ENCODE measurements at regions not wholly inside any gene's neighbourhood (a gene's known extent, or its start where the extent isn't known, plus 50 kb on each side); places are given as distances from the start of the nearest gene placed in this dataset.

GRCh38 chr10:120960725-120961124, 109.6 kb downstream of the WDR11 start:
- H3K4me1 Mint-ChIP-seq = peaks cover 24% of the 10 kb centered on the region
- TF ChIP-seq, protein P1, sequence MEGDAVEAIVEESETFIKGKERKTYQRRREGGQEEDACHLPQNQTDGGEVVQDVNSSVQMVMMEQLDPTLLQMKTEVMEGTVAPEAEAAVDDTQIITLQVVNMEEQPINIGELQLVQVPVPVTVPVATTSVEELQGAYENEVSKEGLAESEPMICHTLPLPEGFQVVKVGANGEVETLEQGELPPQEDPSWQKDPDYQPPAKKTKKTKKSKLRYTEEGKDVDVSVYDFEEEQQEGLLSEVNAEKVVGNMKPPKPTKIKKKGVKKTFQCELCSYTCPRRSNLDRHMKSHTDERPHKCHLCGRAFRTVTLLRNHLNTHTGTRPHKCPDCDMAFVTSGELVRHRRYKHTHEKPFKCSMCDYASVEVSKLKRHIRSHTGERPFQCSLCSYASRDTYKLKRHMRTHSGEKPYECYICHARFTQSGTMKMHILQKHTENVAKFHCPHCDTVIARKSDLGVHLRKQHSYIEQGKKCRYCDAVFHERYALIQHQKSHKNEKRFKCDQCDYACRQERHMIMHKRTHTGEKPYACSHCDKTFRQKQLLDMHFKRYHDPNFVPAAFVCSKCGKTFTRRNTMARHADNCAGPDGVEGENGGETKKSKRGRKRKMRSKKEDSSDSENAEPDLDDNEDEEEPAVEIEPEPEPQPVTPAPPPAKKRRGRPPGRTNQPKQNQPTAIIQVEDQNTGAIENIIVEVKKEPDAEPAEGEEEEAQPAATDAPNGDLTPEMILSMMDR (IDR thresholded peaks at IDR 0.05; ENCODE audit: unreplicated experiment in 3 of 3) = no peak
- H3K4me3 Mint-ChIP-seq = no peak overlapping the region
- H3K27ac Mint-ChIP-seq = no peak overlapping the region
- peaks cover 7% of the 10 kb centered on the region for H3K9me3 Mint-ChIP-seq
- no peaks in the 10 kb centered on the region for H3K36me3 Mint-ChIP-seq (ENCODE audit: low read depth)
- H3K27me3 Mint-ChIP-seq (ENCODE audit: low read depth) = peaks cover 41% of the 10 kb centered on the region

- H3K36me3 Mint-ChIP-seq (ENCODE audit: low read depth) = no peaks in the 10 kb centered on the region
- peak overlapping the region; percentile 83 to 93 (median 85) for H3K27ac Mint-ChIP-seq
- TF ChIP-seq, protein P1 (IDR thresholded peaks at IDR 0.05; ENCODE audit: unreplicated experiment in 3 of 3) = no peak
These were observed 110.9 kb downstream of the WDR11 start for GRCh38 chr10:120961795-120962755.

DNA sequence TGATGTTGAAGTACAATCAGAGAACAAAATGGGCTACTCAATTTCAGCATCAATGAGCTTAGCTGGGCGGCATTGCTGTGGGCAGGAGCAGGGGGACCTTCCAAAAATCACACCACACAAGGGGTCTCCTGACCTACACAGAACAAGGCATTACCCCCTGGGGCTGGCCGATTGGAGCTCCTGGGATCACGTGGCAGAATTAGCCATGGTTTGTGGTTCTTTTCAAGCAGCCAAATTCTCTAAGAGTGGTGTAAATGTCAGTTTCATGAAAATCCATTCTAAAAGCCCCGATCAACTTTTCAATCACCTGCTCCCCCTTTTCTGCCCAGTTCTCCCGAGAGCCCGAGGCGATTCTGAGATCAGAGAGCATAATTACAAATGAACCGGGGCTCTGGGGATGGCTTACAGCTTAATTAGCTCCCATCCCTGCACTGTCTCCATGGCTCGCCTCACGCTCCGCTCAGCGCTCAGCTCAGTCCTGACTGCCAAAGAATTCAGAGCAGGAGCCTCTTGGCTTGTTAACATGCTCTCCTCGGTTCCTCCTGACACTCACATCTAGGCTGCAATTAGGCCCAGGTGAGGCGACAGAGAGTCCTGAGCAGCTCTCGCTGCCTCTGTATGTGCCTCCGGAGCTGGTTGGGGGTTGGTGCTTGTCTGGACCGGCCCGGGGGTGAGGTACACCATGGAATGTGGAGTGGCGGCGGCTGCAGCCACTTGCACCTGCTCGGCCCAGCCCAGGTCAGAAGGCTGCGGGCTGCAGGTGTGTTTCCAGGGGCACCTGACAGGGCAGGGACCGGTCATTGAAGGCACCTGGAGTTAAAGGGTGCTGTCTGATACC, 111.8 kb downstream of the WDR11 start:
- Mint-ChIP-seq H3K27me3 (ENCODE audit: low read depth) (peaks cover 45% of the 10 kb centered on the region), H3K36me3 (ENCODE audit: low read depth) (no peaks in the 10 kb centered on the region), H3K4me3 (no peak overlapping the region), H3K27ac (peak overlapping the region; percentile 83 to 93 (median 85)), H3K4me1 (peaks cover 40% of the 10 kb centered on the region), H3K9me3 (no peaks in the 10 kb centered on the region)
- TF ChIP-seq, protein P1 (IDR thresholded peaks at IDR 0.05; ENCODE audit: unreplicated experiment in 3 of 3) = no peak

More at GRCh38 chr10:120961795-120962755, 110.9 kb downstream of the WDR11 start:
- Mint-ChIP-seq H3K4me1 (peaks cover 37% of the 10 kb centered on the region), H3K27me3 (ENCODE audit: low read depth) (peaks cover 42% of the 10 kb centered on the region), H3K9me3 (peaks cover 3% of the 10 kb centered on the region), H3K4me3 (no peak overlapping the region)

GRCh38 chr10:120963594-120964220, 112.5 kb downstream of the WDR11 start:
- Mint-ChIP-seq H3K36me3 (ENCODE audit: low read depth) (no peaks in the 10 kb centered on the region), H3K27ac (peak overlapping the region; percentile 83 to 93 (median 85)), H3K9me3 (no peaks in the 10 kb centered on the region), H3K4me1 (peaks cover 40% of the 10 kb centered on the region), H3K4me3 (no peak overlapping the region), H3K27me3 (ENCODE audit: low read depth) (peaks cover 47% of the 10 kb centered on the region)
- TF ChIP-seq, protein P1 (IDR thresholded peaks at IDR 0.05; ENCODE audit: unreplicated experiment in 3 of 3) = no peak

GRCh38 chr10:120966657-120967045, 115.5 kb downstream of the WDR11 start:
- H3K27me3 Mint-ChIP-seq (ENCODE audit: low read depth) = peaks cover 38% of the 10 kb centered on the region
- TF ChIP-seq, protein P1 (IDR thresholded peaks at IDR 0.05; ENCODE audit: unreplicated experiment in 3 of 3) = no peak
- peak overlapping the region in 1 of 3 experiments; percentile 11 for H3K4me3 Mint-ChIP-seq
- H3K36me3 Mint-ChIP-seq (ENCODE audit: low read depth) = peaks cover 5% of the 10 kb centered on the region
- peaks cover 48% of the 10 kb centered on the region for H3K4me1 Mint-ChIP-seq
- peaks cover 4% of the 10 kb centered on the region for H3K9me3 Mint-ChIP-seq
- H3K27ac Mint-ChIP-seq = peak overlapping the region; percentile 83 to 93 (median 85)

Data from nephron (organoid).